ENCODE measurements at regions not wholly inside any gene's neighbourhood (a gene's known extent, or its start where the extent isn't known, plus 50 kb on each side); places are given as distances from the start of the nearest gene placed in this dataset.

- DNase-seq (ENCODE audit: low spot score), result no peak
These were observed 153.8 kb downstream of the GNAI1 start for GRCh38 chr7:80288175-80289122.

GRCh38 chr7:80287400-80288174 is 153.0 kb downstream of the GNAI1 start:
- DNase-seq (ENCODE audit: low spot score), result no peak

- no peak for DNase-seq (ENCODE audit: low spot score)
These were observed 152.0 kb downstream of the GNAI1 start for GRCh38 chr7:80286611-80287010.

- no peak for DNase-seq (ENCODE audit: low spot score)
These were observed 150.2 kb downstream of the GNAI1 start for GRCh38 chr7:80284855-80285254.

GRCh38 chr7:80279760-80280159 is 145.1 kb downstream of the GNAI1 start:
- no peak for DNase-seq (ENCODE audit: low spot score)

GRCh38 chr7:80278737-80279136 is 144.1 kb downstream of the GNAI1 start:
- DNase-seq (ENCODE audit: low spot score), result no peak

- no peak for DNase-seq (ENCODE audit: low spot score)
These were observed 143.1 kb downstream of the GNAI1 start for GRCh38 chr7:80277434-80278427.

Data from ecto neural progenitor cell (in vitro differentiated cells).